Chondrocyte (in vitro differentiated cells): ENCODE measurements at regions not wholly inside any gene's neighbourhood (a gene's known extent, or its start where the extent isn't known, plus 50 kb on each side); places are given as distances from the start of the nearest gene placed in this dataset.
"Not testable (repeated sequence)": the region's sequence is repeated elsewhere in the genome, so short reads cannot be mapped to it uniquely, and the experiment has no call there.

Experiments used
- DNase-seq: peaks from one replicate; pipeline ENCODE4 v3.0.0; 2021; ENCODE audit warnings: mixed read lengths, low spot score
- H3K27ac Mint-ChIP-seq: one replicate; pipeline ENCODE4 v1.8.0; 2021; ENCODE audit warnings: mild to moderate bottlenecking, moderate library complexity, mixed read lengths; ENCODE audit not compliant: unreplicated experiment
- H3K27me3 Mint-ChIP-seq: 2 replicates; pipeline ENCODE4 v1.8.0; 2021; ENCODE audit warnings: low read depth, mixed read lengths
- H3K36me3 Mint-ChIP-seq: 2 replicates; pipeline ENCODE4 v1.8.0; 2021; ENCODE audit warnings: low read depth, mixed read lengths
- H3K4me1 Mint-ChIP-seq: 2 replicates; pipeline ENCODE4 v1.8.0; 2021; ENCODE audit warnings: low read depth, mild to moderate bottlenecking, mixed read lengths
- H3K4me3 Mint-ChIP-seq: one replicate; pipeline ENCODE4 v1.8.0; 2021; ENCODE audit warnings: mild to moderate bottlenecking, moderate library complexity, mixed read lengths; ENCODE audit not compliant: unreplicated experiment
- H3K9me3 Mint-ChIP-seq: 2 replicates; pipeline ENCODE4 v1.8.0; 2021; ENCODE audit warnings: low read depth, mixed read lengths
- TF ChIP-seq, protein P1 (sequence below): fragments of 200-600 bp; sonication (generic); IDR thresholded peaks from 2 replicates; pipeline ENCODE4 v1.5.0; 2021; ENCODE audit warnings: antibody characterized with exemption, mild to moderate bottlenecking, moderate library complexity

DNA sequence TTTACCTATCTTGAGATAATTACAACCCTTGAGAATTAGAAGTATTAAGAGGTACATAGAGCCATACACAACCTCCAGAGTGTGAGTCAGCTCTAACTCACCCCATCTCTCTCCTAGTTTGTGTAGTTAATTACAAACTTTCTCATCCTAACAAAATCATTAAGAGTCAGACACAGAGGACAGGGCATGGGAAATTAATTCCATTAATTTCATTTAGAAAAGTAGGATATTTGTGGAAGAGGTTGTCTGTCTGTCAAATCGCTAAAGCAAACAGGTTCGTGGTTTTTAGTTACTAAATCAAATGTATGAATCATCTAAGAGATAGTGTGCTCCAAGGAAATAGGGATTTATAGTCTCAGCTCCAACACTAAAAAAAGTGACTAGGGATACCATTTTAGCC is 1261.4 kb upstream of the TENM4 start:
- H3K4me3 Mint-ChIP-seq: no peak overlapping the region
- H3K4me1 Mint-ChIP-seq: no peaks in the 10 kb centered on the region
- peaks cover 9% of the 10 kb centered on the region for H3K9me3 Mint-ChIP-seq
- H3K27ac Mint-ChIP-seq: no peak overlapping the region
- no peaks in the 10 kb centered on the region for H3K36me3 Mint-ChIP-seq
- no peak for DNase-seq
- H3K27me3 Mint-ChIP-seq: no peaks in the 10 kb centered on the region
- TF ChIP-seq, protein P1, sequence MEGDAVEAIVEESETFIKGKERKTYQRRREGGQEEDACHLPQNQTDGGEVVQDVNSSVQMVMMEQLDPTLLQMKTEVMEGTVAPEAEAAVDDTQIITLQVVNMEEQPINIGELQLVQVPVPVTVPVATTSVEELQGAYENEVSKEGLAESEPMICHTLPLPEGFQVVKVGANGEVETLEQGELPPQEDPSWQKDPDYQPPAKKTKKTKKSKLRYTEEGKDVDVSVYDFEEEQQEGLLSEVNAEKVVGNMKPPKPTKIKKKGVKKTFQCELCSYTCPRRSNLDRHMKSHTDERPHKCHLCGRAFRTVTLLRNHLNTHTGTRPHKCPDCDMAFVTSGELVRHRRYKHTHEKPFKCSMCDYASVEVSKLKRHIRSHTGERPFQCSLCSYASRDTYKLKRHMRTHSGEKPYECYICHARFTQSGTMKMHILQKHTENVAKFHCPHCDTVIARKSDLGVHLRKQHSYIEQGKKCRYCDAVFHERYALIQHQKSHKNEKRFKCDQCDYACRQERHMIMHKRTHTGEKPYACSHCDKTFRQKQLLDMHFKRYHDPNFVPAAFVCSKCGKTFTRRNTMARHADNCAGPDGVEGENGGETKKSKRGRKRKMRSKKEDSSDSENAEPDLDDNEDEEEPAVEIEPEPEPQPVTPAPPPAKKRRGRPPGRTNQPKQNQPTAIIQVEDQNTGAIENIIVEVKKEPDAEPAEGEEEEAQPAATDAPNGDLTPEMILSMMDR: no peak

DNA sequence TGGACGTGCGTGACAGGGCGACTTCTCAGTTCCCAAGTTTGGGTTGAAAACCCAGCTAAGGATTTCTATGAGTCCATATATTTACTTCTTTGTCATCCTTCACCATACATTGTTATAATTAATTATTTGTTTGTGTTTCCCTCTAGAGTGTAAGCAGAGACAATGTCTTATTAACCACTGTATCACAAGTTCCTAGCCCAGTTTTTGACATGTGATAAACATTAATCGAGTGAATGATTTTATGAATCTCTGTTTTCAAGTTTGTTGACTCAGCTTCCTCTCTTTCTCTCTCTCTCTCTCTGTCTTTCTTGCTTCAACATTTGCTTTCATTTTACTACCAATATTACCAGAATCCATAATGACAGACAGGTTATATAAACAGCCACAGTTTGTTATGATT is 1259.6 kb upstream of the TENM4 start:
- Mint-ChIP-seq H3K27me3 (no peaks in the 10 kb centered on the region), H3K9me3 (no peaks in the 10 kb centered on the region), H3K4me1 (no peaks in the 10 kb centered on the region), H3K4me3 (no peak overlapping the region), H3K36me3 (no peaks in the 10 kb centered on the region), H3K27ac (no peak overlapping the region)
- TF ChIP-seq, protein P1: no peak
- no peak for DNase-seq

DNA sequence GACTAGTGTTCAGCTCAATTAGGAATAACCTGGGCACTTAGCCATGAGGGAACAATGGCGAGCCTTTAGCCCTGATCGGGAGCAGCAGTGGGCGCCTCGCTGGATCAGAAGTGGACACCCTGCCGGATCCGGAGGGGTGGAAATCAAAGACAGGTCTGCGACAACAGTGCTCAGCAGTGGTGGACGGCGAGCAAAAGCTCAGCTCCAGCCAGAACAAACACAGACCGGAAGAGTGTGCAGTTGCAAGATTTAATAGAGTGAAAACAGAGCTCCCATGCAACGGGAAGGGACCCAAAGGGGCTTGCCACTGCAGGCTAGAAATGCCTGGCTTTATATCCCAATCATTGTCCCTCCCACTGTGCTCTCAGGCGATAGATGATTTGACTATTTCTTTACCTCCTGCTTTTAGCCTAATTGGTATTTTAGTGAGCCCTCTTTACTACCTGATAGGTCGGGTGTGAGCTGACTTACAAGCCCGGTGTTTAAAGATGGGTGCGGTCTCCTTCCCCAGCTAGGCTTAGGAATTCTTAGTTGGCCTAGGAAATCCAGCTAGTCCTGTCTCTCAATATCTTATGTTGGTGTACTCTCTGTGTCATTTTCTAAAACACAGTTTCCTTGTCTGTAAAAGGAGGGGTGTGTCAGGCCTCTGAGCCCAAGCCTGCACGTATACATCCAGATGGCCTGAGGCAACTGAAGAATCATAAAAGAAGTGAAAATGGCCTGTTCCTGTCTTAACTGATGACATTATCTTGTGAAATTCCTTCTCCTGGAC is 1258.8 kb upstream of the TENM4 start:
- H3K36me3 Mint-ChIP-seq, H3K27me3 Mint-ChIP-seq, DNase-seq, H3K9me3 Mint-ChIP-seq, H3K4me3 Mint-ChIP-seq, H3K4me1 Mint-ChIP-seq, H3K27ac Mint-ChIP-seq: not testable (repeated sequence)

DNA sequence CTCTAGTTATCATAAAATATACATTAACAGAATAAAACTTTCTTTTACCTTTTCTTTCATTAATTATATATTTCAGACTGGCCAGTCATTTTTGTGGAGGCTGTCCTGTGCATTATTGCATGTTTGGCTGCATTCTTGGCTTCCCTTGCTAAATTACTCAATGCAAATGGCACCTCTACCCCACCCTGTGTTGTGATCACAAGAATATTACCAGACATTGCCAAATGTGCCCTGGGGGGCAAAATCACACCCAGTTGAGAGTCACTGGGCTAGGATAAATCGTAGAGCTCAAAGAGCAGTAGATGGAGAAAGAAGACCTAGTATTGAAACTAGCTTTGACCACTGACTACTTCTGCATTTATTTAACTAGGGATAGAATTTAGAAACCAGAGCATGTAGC is 1257.8 kb upstream of the TENM4 start:
- DNase-seq: no peak
- TF ChIP-seq, protein P1: no peak
- Mint-ChIP-seq H3K4me3 (no peak overlapping the region), H3K27me3 (no peaks in the 10 kb centered on the region), H3K27ac (no peak overlapping the region), H3K36me3 (no peaks in the 10 kb centered on the region), H3K4me1 (no peaks in the 10 kb centered on the region), H3K9me3 (no peaks in the 10 kb centered on the region)

DNA sequence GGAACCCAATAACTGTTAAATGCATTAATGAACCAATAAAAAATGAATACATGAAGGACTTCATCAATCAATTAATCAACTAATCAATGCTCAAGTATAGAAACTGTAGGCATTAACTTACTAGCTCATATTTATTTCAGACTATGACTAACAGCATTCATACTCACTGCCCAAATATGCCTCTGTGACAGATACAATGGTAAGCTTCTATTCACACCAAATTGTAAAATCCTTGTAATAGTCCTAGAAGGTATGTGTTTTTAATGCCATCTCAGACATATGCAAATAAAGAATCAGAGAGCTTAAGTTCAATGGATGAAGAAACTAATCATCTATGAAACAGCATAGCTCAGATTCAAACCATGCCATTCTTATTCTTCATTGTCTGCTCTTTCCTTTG is 1253.6 kb upstream of the TENM4 start:
- H3K27me3 Mint-ChIP-seq: peaks cover 2% of the 10 kb centered on the region
- H3K4me1 Mint-ChIP-seq: no peaks in the 10 kb centered on the region
- H3K27ac Mint-ChIP-seq: no peak overlapping the region
- TF ChIP-seq, protein P1: no peak
- no peak overlapping the region for H3K4me3 Mint-ChIP-seq
- DNase-seq: no peak
- H3K9me3 Mint-ChIP-seq: no peaks in the 10 kb centered on the region
- H3K36me3 Mint-ChIP-seq: no peaks in the 10 kb centered on the region

DNA sequence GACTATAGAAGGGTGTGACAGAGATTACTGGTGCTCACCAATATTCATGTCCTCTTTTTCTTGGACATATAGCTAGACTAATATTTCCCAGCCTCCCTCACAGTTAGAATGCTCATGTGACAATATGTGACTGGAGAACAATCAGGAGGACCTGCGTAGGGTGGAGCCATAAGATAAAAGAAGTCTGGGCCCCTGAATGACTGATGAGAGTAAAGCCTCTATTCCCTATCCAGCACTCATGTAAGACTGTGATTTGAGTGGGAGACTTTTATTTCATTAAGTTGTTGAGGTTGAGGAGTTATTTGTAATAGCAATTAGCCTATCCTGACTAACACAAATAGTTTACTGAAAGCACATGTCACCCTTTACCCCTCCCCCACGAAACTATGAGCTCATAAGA is 1247.1 kb upstream of the TENM4 start:
- Mint-ChIP-seq H3K4me1 (no peaks in the 10 kb centered on the region), H3K4me3 (no peak overlapping the region), H3K27me3 (peaks cover 2% of the 10 kb centered on the region), H3K27ac (no peak overlapping the region), H3K9me3 (no peaks in the 10 kb centered on the region), H3K36me3 (no peaks in the 10 kb centered on the region)
- no peak for DNase-seq
- TF ChIP-seq, protein P1: no peak
